ENCODE measurements at regions not wholly inside any gene's neighbourhood (a gene's known extent, or its start where the extent isn't known, plus 50 kb on each side); places are given as distances from the start of the nearest gene placed in this dataset.

GRCh38 chr5:153267506-153267905 is 223.0 kb upstream of the GRIA1 start:
- no peak overlapping the region for H2BK15ac ChIP-seq (ENCODE audit: low read length)
- H3K79me1 ChIP-seq (ENCODE audit: low read depth, low read length) = no peaks in the 10 kb centered on the region
- no peak overlapping the region for H3K4me3 ChIP-seq (ENCODE audit: extremely low read depth in 1 of 4, insufficient read depth in 2 of 4, low read depth in 3 of 4, low read length in 4 of 4)
- ChIA-PET CTCF (ENCODE audit: partially characterized antibody) (interaction anchor here (2.0 kb wide), 1 partner anchor 8 kb away, joined by 7 read pairs; no protein-coding TSS in a partner anchor), POLR2A (ENCODE audit: partially characterized antibody) (no interaction called here)
- no peak overlapping the region for H3K56ac ChIP-seq (replicated peaks; ENCODE audit: insufficient read length, low read depth, low read length)
- H3K23ac ChIP-seq (ENCODE audit: insufficient read length) = no peak overlapping the region
- no peak overlapping the region for H3K4me2 ChIP-seq (ENCODE audit: insufficient read depth in 1 of 2, low read depth in 2 of 2, low read length in 2 of 2)
- no peaks in the 10 kb centered on the region for H3K23me2 ChIP-seq (ENCODE audit: low read depth, low read length)
- FAIRE-seq (no peak), DNase-seq (ENCODE audit: low read depth in 1 of 2, low spot score in 2 of 2) (no peak)
- H2BK20ac ChIP-seq (ENCODE audit: low read length) = no peak overlapping the region
- no peak overlapping the region for H3K14ac ChIP-seq (ENCODE audit: insufficient read length)
- H2BK120ac ChIP-seq (replicated peaks; ENCODE audit: low read depth, low read length) = no peak overlapping the region
- H4K8ac ChIP-seq (ENCODE audit: extremely low read depth, insufficient read depth, low read length) = no peak overlapping the region
- H4K91ac ChIP-seq (replicated peaks; ENCODE audit: insufficient read length, low read length) = no peak overlapping the region
- TF ChIP-seq EGR1 (IDR thresholded peaks at IDR 0.05; ENCODE audit: borderline replicate concordance, low read depth, low read length) = no peak
- no peak for TF ChIP-seq SIX5 (IDR thresholded peaks at IDR 0.05; ENCODE audit: low read depth, low read length)
- TF ChIP-seq CBX8 (IDR thresholded peaks at IDR 0.05; ENCODE audit: borderline replicate concordance, low read depth, low read length) = no peak
- TF ChIP-seq BACH1 (IDR thresholded peaks at IDR 0.05; ENCODE audit: low read length) = no peak
- no peak for TF ChIP-seq EZH2 (IDR thresholded peaks at IDR 0.05; ENCODE audit: low read depth, low read length, severe bottlenecking)
- TF ChIP-seq POU5F1 (IDR thresholded peaks at IDR 0.05; ENCODE audit: low read depth, low read length) = no peak
- TF ChIP-seq GABPA (IDR thresholded peaks at IDR 0.05; ENCODE audit: borderline replicate concordance, insufficient read depth, low read length) = no peak
- no peak for TF ChIP-seq JUN (IDR thresholded peaks at IDR 0.05; ENCODE audit: low read depth, low read length)
- no peak overlapping the region for H2AFZ ChIP-seq (ENCODE audit: low read length)
- H3K36me3 ChIP-seq (ENCODE audit: control insufficient read depth in 2 of 4, insufficient read depth in 4 of 4, low read length in 3 of 4) = no peaks in the 10 kb centered on the region
- H4K5ac ChIP-seq (ENCODE audit: insufficient read length, low read depth, low read length) = no peak overlapping the region
- H3K27me3 ChIP-seq (replicated peaks in 1 of 4; ENCODE audit: control insufficient read depth in 3 of 4, extremely low read depth in 1 of 4, insufficient read depth in 3 of 4, low read length in 3 of 4) = no peaks in the 10 kb centered on the region
- no peaks in the 10 kb centered on the region for H3K4me1 ChIP-seq (replicated peaks in 1 of 4; ENCODE audit: control insufficient read depth in 3 of 4, insufficient read depth in 4 of 4, low read length in 3 of 4)
- no peak overlapping the region for H3K9ac ChIP-seq (replicated peaks in 1 of 4; ENCODE audit: extremely low read depth in 1 of 4, low read depth in 3 of 4, low read length in 3 of 4)
- no peaks in the 10 kb centered on the region for H3K79me2 ChIP-seq (ENCODE audit: control insufficient read depth in 1 of 2, insufficient read depth in 2 of 2, low read length in 2 of 2)
- H3K18ac ChIP-seq (ENCODE audit: extremely low read depth, low read length) = no peak overlapping the region
- H2BK5ac ChIP-seq (ENCODE audit: low read depth, low read length) = no peak overlapping the region
- H3K27ac ChIP-seq (ENCODE audit: low read depth, low read length) = no peak overlapping the region
- no peaks in the 10 kb centered on the region for H4K20me1 ChIP-seq (replicated peaks in 1 of 2; ENCODE audit: control insufficient read depth in 1 of 2, insufficient read depth in 2 of 2, low read length in 2 of 2)
- H3K4ac ChIP-seq (replicated peaks; ENCODE audit: insufficient read length, low read depth, low read length) = no peak overlapping the region
- no peaks in the 10 kb centered on the region for H3K9me3 ChIP-seq (ENCODE audit: insufficient read depth in 2 of 2, low read depth in 1 of 2, low read length in 1 of 2)
- no peak overlapping the region for H2AK5ac ChIP-seq (ENCODE audit: low read depth, low read length)
- no peak overlapping the region for H2BK12ac ChIP-seq (ENCODE audit: low read depth, low read length)
